ENCODE measurements at regions not wholly inside any gene's neighbourhood (a gene's known extent, or its start where the extent isn't known, plus 50 kb on each side); places are given as distances from the start of the nearest gene placed in this dataset.
"Not testable (repeated sequence)": the region's sequence is repeated elsewhere in the genome, so short reads cannot be mapped to it uniquely, and the experiment has no call there.

DNA sequence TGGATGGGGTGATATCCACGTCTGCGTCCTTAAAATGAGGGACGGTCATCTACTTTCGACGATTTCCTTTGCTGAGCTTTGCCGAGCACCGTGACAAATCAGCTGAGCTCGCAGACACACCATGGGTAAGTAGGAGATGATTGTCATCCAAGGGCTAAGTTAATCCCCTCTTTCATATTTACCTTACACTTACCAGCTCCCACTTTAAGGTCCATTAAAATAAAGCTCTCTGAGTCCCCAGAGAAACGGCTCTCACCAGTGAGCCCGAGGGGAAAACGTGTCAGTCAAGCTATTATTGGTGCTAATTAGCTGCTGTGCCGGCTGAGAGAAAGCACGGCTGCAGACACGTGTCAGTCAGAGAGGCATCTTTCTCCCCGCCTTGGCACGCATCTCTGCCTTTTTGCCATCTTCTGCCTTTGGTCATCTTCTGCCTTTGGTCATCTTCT is 72.2 kb downstream of the CRLF2 start:
- no peak for DNase-seq (ENCODE audit: low read depth in 2 of 2, low spot score in 1 of 2)

DNA sequence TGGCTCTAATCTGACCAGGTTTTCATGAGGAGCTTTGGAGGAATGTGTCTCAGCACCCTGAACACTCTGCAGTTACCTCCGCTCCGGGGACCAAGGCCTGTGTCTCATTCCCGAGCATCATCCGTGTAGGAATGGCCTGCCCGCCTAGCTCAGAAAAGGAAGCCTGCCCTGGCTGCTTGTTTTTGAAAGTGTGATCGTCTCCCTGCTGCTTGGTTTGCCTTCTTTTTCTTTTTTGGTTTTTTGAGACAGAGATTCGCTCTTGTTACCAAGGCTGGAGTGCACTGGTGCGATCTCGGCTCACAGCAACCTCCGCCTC is 73.3 kb downstream of the CRLF2 start:
- DNase-seq (ENCODE audit: low read depth in 2 of 2, low spot score in 1 of 2): no peak

DNA sequence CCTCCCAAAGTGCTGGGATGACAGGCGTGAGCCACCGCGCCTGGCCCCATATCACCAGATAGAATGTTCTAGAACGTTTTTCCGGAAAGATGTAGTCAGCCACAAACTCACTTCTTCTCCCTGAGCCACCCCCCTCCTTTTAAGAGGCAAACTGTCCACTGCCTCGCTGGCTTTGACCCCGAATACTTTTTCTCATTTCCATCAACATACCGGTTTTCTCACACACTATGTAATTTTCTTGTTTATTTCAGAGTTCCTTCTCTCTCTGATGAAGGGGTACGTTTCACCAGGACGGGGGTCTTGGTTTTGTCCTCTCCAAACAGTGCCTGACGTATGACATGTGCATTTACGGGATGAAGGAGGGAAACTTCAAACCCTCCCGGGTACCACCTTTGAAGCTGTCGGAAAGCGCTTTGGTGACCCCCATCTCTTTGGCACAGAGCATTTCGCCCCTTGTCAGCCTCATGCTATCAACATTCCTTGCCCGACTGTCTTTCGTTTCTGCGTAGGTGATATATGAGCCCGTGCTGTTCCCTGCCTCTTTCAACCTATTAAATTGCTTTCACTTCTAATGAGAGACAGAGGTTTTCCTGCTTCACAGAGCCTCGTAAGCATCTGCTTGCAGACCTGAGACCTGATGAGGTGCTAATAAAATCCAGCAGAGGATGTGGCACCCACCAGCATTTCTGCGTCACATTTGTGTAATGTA is 73.8 kb downstream of the CRLF2 start:
- no peak for DNase-seq (ENCODE audit: low read depth in 2 of 2, low spot score in 1 of 2)

DNA sequence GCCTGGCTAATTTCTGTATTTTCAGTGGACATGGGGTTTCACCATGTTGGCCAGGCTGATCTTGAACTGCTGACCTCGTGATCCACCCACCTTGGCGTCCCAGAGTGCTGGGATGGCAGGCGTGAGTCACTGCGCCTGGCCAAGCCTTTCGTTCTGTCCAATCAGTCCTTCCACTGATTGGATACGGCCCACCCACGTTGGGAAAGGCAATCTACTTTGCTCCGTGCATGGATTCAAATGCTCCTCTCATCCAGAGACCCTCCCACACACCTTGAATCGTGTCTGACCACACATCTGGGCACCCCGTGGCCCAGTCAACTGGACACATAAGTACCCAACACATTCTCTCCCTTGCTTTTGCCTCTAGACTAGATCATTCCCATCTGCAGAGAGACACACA is 74.9 kb downstream of the CRLF2 start:
- no peak for DNase-seq (ENCODE audit: low read depth in 2 of 2, low spot score in 1 of 2)

DNA sequence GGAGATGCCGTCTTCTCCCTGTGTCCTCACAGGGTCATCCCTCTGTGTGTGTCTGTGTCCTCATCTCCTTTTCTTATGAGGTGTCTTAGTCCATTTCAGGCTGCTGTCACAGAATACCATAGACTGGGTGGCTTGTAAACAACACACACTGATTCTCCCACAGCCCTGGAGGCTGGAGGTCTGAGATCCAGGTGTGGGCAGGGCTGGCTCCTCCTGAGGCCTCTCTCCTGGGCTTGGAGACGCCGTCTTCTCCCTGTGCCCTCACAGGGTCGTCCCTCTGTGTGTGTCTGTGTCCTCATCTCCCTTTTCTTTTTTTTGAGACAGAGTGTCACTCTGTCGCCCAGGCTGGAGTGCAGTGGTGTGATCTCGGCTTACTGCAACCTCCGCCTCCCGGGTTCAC is 75.9 kb downstream of the CRLF2 start:
- not testable (repeated sequence) for DNase-seq (ENCODE audit: low read depth in 2 of 2, low spot score in 1 of 2)

DNA sequence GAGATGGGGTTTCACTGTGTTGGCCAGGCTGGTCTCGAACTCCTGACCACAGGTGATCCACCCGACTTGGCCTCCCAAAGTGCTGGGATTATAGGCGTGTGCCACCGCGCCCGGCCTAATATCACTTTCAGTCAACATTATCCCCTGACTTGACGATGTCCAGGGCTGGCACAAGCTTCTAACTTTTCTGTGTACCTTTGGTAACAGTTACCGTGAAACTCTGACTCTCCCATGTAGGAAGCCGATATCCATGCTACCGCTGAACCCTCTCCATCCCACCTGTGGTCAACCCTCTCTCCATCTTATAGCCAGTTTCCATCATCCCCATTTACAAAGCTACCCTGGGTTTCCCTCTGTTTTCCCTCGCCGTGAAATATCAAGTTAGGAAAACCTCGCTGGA is 77.5 kb downstream of the CRLF2 start:
- DNase-seq (ENCODE audit: low read depth in 2 of 2, low spot score in 1 of 2): no peak

DNA sequence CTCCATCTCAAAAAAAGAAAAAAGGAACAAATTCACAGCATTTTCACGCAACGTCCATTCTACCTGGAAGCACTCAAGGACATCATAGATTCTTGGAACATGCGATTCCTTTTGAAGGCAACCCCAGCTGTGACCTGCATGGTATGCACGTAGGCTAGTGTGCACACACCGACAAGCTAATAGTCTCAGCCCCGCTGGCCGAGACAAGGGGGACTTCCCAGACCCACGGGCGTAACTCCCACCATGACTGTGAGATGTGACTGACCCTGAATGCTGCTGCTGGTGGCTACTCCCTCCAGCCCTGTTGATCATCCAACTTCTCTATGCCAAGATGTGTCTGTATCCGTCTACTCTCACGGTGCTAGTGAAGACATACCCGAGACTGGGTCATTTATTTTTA is 78.3 kb downstream of the CRLF2 start:
- no peak for DNase-seq (ENCODE audit: low read depth in 2 of 2, low spot score in 1 of 2)

DNA sequence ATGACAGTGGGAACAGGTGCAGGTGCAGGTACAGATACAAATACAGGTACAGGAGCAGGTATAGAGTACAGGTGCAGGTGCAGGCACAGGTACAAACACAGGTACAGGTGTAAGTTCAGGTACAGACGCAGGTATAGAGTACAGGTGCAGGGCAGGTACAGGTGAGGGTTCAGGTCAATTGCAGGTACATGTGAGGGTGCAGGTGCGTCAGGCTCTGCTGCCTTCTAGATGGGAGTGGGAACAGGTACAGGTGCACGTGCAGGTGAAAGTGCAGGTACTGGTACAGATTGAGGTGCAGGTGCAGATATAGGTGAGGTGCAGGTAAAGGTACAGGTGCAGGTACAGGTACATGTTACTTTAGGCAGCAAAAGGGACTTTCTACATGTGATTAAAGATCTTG is 85.7 kb downstream of the CRLF2 start:
- no peak for DNase-seq (ENCODE audit: low read depth in 2 of 2, low spot score in 1 of 2)

DNA sequence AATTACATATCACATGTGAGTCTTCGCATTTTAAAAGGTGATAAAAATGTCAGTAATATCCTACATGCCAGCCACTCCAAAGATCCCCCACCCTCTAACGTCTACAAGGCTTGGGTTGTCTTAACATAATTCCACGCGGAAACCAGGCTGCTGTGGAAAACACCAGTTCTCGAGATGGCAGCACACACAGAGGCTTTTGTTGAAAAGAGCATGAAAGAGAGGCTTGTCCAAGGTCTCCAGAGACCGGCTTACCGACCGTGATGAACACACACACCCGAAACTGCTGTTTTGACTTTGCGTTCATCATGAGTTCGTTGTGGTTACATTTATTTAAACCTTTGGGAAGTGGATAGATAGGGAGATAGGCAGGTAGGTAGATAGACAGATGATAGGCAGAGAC is 87.9 kb downstream of the CRLF2 start:
- DNase-seq (ENCODE audit: low read depth in 2 of 2, low spot score in 1 of 2): no peak

DNA sequence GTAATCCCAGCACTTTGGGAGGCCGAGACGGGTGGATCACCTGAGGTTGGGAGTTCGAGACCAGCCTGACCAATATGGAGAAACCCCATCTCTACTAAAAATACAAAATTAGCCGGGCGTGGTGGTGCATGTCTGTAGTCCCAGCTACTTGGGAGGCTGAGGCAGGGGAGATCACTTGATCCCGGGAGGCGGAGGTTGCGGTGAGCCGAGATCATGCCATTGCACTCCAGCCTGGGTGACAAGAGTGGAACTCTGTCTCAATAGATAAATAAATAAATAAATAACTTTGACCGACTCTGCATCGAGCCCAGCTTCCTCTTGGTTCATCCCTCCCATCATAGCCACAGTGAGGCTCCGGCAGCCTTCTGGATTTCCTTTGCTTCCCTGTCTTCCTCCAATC is 89.6 kb downstream of the CRLF2 start:
- DNase-seq (ENCODE audit: low read depth in 2 of 2, low spot score in 1 of 2): not testable (repeated sequence)

DNA sequence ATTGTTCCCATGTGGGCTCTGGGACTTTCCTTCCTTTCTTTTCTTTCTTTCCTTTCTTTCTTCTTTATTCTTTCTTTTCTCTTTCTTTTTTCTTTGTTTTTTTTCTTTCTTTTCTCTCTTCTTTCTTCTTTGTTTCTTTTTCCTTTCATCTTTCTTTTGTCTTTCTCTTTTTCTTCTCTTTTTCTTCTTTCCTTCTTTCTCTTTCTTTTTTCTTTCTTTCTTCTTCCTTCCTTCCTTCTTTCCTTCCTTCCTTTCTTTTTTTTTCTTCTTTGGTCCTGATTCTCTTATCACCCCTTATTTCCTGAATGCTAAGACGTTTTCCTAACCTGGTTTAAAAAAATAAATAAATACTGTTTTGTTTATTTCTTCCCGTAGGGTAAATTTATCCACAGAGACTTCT is 93.2 kb downstream of the CRLF2 start:
- no peak for DNase-seq (ENCODE audit: low read depth in 2 of 2, low spot score in 1 of 2)

DNA sequence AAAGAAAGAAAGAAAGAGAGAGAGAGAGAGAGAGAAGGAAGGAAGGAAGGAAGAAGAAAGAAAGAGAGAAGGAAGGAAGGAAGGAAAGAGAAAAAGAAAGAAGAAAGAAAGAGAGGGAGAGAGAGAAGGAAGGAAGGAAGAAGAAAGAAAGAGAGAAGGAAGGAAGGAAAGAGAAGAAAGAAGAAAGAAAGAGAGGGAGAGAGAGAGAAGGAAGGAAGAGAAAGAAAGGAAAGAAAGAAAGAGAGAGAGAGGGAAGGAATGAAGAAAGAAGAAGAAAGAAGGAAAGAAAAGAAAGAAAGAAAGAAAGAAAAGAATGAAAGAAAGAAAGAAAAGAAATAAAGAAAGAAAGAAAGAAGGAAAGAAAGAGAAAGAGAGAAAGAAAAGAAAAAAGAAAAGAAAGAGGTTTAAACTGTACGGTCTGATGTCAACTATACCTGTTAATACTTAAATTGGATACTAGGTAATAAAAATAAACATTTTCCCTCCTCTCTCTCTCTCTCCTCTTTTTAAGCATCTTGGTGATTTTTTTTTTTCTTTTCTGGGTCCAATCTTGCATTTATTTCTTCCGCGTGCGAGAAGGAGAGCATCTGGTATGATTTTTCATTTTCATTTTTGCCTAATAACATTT is 93.8 kb downstream of the CRLF2 start:
- DNase-seq (ENCODE audit: low read depth in 2 of 2, low spot score in 1 of 2): no peak

DNA sequence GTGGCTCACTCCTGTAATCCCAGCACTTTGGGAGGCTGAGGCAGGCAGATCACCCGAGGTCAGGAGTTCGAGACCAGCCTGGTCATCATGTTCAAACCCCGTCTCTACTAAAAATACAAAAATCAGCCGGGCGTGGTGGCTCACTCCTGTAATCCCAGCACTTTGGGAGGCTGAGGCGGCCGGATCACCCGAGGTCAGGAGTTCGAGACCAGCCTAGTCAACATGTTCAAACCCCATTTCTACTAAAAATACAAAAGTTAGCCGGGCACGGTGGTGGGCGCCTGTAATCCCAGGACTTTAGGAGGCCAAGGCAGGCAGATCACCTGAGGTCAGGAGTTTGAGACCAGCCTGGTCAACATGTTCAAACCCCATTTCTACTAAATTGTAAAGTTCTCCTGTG is 97.0 kb downstream of the CRLF2 start:
- DNase-seq (ENCODE audit: low read depth in 2 of 2, low spot score in 1 of 2): not testable (repeated sequence)

DNA sequence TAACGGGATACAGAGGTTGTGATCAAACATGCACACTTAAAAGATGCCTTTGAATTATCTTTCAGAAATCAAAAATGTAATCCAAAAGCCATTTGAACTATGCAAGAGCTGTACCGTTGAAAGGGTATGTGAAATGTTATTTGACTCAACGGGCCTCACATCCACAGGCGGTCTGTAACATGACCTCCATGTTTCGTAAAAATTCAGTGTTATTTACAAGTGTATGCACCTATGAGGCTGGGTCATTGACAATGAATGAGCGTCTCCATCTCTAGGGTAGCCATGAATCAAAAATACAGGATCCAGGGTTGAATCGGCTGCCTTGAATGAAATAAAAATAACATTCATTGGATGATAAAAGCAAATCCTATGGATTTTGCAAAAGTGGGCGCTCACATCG is 100.1 kb downstream of the CRLF2 start:
- DNase-seq (ENCODE audit: low read depth in 2 of 2, low spot score in 1 of 2): no peak

DNA sequence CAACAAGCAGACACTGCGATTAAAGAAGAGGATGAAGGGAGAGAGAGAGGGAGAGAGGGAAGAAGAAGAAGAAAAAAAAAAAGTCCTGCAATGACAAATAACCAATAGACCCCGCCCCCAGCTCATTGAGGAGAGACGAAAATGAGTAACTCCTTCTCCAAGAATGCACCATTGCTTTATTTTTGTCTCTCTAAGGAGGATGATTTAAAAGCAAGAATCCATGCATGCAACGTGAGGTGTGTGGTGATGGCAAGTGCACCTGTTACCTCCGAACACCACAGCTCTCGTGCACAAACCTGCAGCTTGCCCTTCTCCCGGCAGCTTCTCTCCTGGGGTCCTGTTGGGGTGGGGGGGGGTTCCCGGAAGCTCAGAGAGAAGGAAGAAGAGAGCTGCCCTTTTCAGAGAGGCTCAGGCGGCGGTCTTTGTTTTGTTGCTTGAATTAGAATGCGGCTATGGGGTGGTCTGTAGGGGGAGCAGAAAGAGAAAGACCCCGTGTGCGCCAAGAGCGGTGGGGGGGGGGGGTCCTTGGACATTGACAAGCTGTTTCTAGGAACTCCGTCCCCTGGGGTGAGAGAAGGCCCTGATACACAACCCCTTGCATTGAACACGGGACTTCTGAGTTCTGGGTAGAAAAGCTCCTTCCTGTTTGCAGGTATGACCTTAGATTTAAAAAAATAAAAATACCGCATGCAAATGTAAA is 100.7 kb downstream of the CRLF2 start:
- no peak for DNase-seq (ENCODE audit: low read depth in 2 of 2, low spot score in 1 of 2)

DNA sequence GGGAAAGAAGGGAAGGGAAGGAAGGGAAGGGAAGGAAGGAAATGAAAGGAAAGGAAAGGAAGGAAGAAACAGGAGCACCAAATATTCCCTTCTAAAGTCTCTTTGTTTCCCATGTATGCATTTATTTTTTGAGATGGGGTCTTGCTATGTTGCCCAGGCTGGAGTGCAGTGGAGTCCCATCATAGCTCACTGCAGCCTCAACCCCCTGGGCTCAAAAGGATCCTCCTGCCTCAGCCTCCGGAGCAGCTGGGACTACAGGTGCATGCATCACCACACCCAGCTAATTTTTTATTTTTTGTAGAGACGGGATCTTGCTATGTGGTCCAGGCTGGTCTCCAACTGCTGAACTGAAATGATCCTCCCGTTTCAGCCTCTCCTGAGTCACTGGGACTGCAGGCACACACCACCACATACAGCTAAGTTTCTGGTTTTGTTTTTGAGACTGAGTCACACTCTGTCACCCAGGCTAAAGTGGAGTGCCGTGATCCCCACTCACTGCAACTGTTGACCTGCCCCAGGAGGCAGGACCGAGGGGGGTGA is 102.8 kb downstream of the CRLF2 start:
- no peak for DNase-seq (ENCODE audit: low read depth in 2 of 2, low spot score in 1 of 2)

DNA sequence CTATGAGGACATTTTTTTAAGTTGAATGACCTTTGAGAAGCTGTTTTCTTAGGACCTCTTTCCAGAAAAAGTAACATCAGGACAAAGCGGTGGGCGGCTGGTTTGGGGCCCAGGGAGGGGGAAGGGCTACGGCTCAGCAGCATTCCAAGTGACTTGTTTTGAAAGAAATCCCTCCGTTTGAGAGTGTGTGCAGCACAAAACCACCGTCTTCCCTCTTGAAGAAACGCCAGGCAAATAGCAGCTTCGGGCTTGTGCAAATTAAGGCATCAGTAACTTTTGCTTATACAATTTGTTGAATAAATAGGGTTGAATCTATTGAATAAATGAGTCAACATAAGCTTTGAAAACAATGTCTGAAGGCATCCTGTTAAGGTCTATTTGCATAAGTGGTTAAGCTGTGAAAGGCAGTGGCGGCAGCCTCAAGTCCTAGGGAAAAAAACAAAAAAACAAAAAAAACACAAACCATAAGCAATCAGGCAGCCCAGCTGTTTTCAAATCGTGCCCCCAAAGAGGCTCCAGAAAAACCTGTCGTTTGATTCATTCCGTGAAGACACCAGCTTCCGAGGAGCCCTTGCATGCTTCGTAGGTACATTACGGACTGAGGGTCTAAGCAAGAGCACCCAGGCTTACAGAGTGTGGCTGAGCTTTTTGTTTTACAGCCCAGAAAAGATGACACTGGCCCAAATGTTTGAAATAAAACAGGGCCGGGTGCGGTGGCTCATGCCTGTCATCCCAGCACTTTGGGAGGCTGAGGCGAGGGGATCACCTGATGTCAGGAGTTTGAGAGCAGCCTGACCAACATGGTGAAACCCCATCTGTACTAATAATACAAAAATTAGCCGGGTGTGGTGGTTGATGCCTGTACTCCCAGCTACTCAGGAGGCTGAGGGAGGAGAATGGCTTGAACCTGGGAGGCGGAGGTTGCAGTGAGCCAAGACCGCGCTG is 103.7 kb downstream of the CRLF2 start:
- no peak for DNase-seq (ENCODE audit: low read depth in 2 of 2, low spot score in 1 of 2)

DNA sequence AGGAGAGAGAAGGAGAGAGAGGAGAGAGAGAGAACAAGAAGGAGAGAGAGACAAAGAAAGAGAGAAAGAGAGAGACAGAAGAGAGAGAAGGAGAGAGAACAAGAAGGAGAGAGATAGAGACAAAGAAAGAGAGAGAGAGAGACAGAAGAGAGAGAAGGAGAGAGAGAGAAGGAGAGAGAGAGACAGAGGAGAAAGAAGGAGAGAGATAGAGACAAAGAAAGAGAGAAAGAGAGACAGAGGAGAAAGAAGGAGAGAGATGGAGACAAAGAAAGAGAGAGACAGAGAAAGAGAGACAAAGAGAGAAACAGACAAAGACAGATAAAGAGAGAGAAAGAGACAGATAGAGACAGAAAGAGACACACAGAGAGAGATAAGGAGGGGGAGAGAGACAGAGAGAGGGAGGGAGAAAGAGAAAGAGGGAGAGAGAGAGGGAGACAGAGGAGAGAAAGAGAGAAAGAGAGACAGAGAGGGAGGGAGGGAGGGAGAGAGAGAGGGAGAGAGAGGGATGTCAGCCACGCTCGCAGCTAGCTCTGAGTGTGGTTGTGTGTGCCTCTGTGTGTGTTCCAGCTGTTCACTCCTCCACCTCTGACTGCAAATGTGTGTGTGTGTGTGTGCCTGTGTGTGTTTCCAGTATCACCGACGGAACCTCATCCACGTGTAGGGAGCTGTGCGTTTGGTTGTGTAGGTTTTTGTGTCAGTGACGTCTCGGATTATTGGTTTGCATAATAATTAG is 105.8 kb downstream of the CRLF2 start:
- no peak for DNase-seq (ENCODE audit: low read depth in 2 of 2, low spot score in 1 of 2)

DNA sequence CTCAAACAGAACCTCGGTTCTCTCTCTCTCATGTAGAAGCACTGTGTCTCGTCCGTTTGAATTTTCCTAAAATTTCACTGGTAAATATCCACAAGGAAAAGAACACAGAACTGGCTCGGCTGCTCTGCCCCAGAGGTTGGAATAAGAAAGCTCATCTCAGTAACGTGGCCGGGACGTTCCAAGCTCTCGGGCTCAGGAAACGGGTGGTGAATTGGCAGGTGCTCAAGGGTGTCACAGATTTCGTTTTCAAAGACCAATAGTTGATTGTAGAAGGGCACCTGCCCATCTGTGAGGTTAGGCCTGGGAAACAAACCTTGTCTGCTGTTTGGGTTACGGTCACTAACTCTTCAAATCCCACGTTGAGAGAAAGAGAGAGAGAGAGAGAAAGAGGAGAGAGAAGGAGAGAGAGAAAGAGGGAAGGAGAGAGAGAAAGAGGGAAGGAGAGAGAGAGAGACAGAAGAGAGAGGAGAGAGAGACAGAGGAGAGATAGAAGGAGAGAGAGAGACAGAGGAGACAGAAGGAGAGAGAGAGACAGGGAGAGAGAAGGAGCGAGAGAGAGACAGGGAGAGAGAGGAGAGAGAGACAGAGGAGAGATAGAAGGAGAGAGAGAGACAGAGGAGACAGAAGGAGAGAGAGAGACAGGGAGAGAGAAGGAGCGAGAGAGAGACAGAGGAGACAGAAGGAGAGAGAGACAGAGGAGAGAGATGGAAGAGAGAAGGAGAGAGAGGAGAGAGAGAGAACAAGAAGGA is 106.6 kb downstream of the CRLF2 start:
- no peak for DNase-seq (ENCODE audit: low read depth in 2 of 2, low spot score in 1 of 2)

DNA sequence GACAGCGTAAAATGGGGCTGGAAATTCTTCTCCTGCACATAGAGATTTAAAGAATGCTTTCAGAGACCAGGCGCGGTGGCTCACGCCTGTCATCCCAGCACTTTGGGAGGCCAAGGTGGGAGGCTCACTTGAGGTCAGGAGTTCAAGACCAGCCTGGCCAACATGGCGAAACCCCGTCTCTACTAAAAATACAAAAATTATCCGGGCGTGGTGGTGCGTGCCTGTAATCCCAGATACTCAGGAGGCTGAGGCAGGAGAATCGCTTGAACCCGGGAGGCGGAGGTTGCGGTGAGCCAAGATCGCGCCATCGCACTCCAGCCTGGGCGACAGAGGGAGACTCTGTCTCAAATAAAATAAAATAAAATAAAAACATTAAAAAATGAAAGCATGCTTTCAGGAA is 107.4 kb downstream of the CRLF2 start:
- not testable (repeated sequence) for DNase-seq (ENCODE audit: low read depth in 2 of 2, low spot score in 1 of 2)

Measured in stimulated activated CD8-positive, alpha-beta memory T cell treated with anti-CD3 and anti-CD28 coated beads, Interleukin-4, amount 100 ng/mL, for 4 hours (primary cell).